Osteoblast (primary cell): ENCODE measurements at regions not wholly inside any gene's neighbourhood (a gene's known extent, or its start where the extent isn't known, plus 50 kb on each side); places are given as distances from the start of the nearest gene placed in this dataset.

Source experiments
- DNase-seq: peaks from one replicate; pipeline ENCODE4 v3.0.0; 2011; ENCODE audit warnings: low spot score, mixed read lengths; ENCODE audit not compliant: insufficient read length; ENCODE audit errors: missing footprints
- H2AFZ ChIP-seq: 2 replicates; pipeline ENCODE4 v1.6.0; 2011; ENCODE audit warnings: mild to moderate bottlenecking, low read length
- H3K27ac ChIP-seq: 2 replicates; pipeline ENCODE4 v1.5.1; 2011; ENCODE audit warnings: mild to moderate bottlenecking, low read depth, low read length, moderate library complexity
- H3K27me3 ChIP-seq: 2 replicates; pipeline ENCODE4 v1.6.0; 2012; ENCODE audit warnings: mild to moderate bottlenecking, control low read depth, inconsistent platforms, low read length, moderate library complexity; ENCODE audit not compliant: insufficient read depth
- H3K36me3 ChIP-seq: 2 replicates; pipeline ENCODE4 v1.5.1; 2011; ENCODE audit warnings: mild to moderate bottlenecking, low read length, control low read depth, moderate library complexity; ENCODE audit not compliant: insufficient read depth
- H3K4me1 ChIP-seq: 2 replicates; pipeline ENCODE4 v1.5.1; 2011; ENCODE audit warnings: mild to moderate bottlenecking, low read length, control low read depth, moderate library complexity; ENCODE audit not compliant: insufficient read depth
- H3K4me2 ChIP-seq: 2 replicates; pipeline ENCODE4 v1.6.0; 2011; ENCODE audit warnings: mild to moderate bottlenecking, low read length; ENCODE audit not compliant: insufficient read depth
- H3K4me3 ChIP-seq: fragments of 200-600 bp; sonication (generic); 3 replicates; pipeline ENCODE4 v1.5.1; 2012; ENCODE audit warnings: mild to moderate bottlenecking, low read length, inconsistent platforms; ENCODE audit not compliant: insufficient read depth
- H3K79me2 ChIP-seq: 2 replicates; pipeline ENCODE4 v1.6.0; 2012; ENCODE audit warnings: mild to moderate bottlenecking, low read length, control low read depth, inconsistent platforms; ENCODE audit not compliant: insufficient read depth
- H3K9me3 ChIP-seq: 2 replicates; pipeline ENCODE4 v1.5.1; 2011; ENCODE audit warnings: low read depth, low read length, control low read depth
- H4K20me1 ChIP-seq: 2 replicates; pipeline ENCODE4 v1.6.0; 2012; ENCODE audit warnings: mild to moderate bottlenecking, low read length, control low read depth; ENCODE audit not compliant: insufficient read depth
- CTCF ChIP-seq: IDR thresholded peaks from 2 replicates; pipeline ENCODE4 v1.5.1; 2011; ENCODE audit warnings: mild to moderate bottlenecking, low read depth, low read length, moderate library complexity; ENCODE audit errors: extremely low read depth

GRCh38 chr3:106261396-106261795 is 392.6 kb upstream of the CBLB start:
- H3K9me3 ChIP-seq, result no peaks in the 10 kb centered on the region
- H3K4me2 ChIP-seq, result no peak overlapping the region
- TF ChIP-seq CTCF, result no peak
- no peaks in the 10 kb centered on the region for H3K36me3 ChIP-seq
- H3K4me3 ChIP-seq, result no peak overlapping the region
- H3K4me1 ChIP-seq, result no peaks in the 10 kb centered on the region
- no peak overlapping the region for H2AFZ ChIP-seq
- H4K20me1 ChIP-seq, result no peaks in the 10 kb centered on the region
- H3K27ac ChIP-seq, result no peak overlapping the region
- no peaks in the 10 kb centered on the region for H3K79me2 ChIP-seq
- H3K27me3 ChIP-seq, result no peaks in the 10 kb centered on the region
- no peak for DNase-seq

- no peak for TF ChIP-seq CTCF
- no peaks in the 10 kb centered on the region for H3K27me3 ChIP-seq
- DNase-seq, result no peak
- H3K4me1 ChIP-seq, result no peaks in the 10 kb centered on the region
- H3K4me2 ChIP-seq, result no peak overlapping the region
- H3K79me2 ChIP-seq, result no peaks in the 10 kb centered on the region
- no peaks in the 10 kb centered on the region for H3K36me3 ChIP-seq
- H4K20me1 ChIP-seq, result no peaks in the 10 kb centered on the region
- no peak overlapping the region for H2AFZ ChIP-seq
- H3K27ac ChIP-seq, result no peak overlapping the region
- no peaks in the 10 kb centered on the region for H3K9me3 ChIP-seq
- H3K4me3 ChIP-seq, result no peak overlapping the region
Observed at GRCh38 chr3:106261915-106262683, 393.3 kb upstream of the CBLB start.

GRCh38 chr3:106263011-106263410 is 394.2 kb upstream of the CBLB start:
- H3K79me2 ChIP-seq, result no peaks in the 10 kb centered on the region
- no peak for DNase-seq

GRCh38 chr3:106263546-106263945 is 394.7 kb upstream of the CBLB start:
- Histone ChIP-seq H4K20me1 (no peaks in the 10 kb centered on the region), H3K4me2 (no peak overlapping the region), H3K36me3 (no peaks in the 10 kb centered on the region), H3K27ac (no peak overlapping the region), H3K4me3 (no peak overlapping the region), H2AFZ (no peak overlapping the region), H3K27me3 (no peaks in the 10 kb centered on the region), H3K9me3 (no peaks in the 10 kb centered on the region), H3K4me1 (no peaks in the 10 kb centered on the region), H3K79me2 (no peaks in the 10 kb centered on the region)
- no peak for DNase-seq
- TF ChIP-seq CTCF, result no peak

More at GRCh38 chr3:106263011-106263410, 394.2 kb upstream of the CBLB start:
- no peak overlapping the region for H2AFZ ChIP-seq
- no peak for TF ChIP-seq CTCF
- H3K27ac ChIP-seq, result no peak overlapping the region
- no peak overlapping the region for H3K4me2 ChIP-seq
- H3K4me3 ChIP-seq, result no peak overlapping the region
- H3K27me3 ChIP-seq, result no peaks in the 10 kb centered on the region
- H3K9me3 ChIP-seq, result no peaks in the 10 kb centered on the region
- H4K20me1 ChIP-seq, result no peaks in the 10 kb centered on the region
- H3K36me3 ChIP-seq, result no peaks in the 10 kb centered on the region
- no peaks in the 10 kb centered on the region for H3K4me1 ChIP-seq
